Dedifferentiated amniotic fluid mesenchymal stem cell (primary cell): ENCODE measurements at regions not wholly inside any gene's neighbourhood (a gene's known extent, or its start where the extent isn't known, plus 50 kb on each side); places are given as distances from the start of the nearest gene placed in this dataset.
"Not testable (repeated sequence)": the region's sequence is repeated elsewhere in the genome, so short reads cannot be mapped to it uniquely, and the experiment has no call there.

ENCODE experiments used
- DNase-seq: peaks from one replicate; pipeline ENCODE4 v3.0.0-alpha.2; 2016; ENCODE audit errors: extremely low spot score

DNA sequence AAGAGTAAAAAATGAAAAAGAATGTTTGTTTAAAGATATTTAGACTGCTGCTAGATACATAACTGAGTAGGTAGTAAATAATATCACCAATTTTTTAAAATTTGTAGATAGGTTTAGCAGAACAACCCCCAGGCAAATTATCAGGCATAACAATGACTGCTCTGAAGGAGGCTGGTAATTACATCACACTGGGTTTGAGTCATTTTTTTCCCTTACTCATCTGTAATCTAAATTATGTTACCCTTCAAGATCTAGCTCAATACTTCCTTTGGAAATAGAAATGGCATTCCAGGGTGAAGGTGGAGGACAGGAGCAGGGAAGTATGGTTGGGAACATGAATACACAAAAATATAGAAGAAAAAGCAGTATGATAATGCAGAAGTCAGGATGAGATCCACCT, 431.6 kb upstream of the MAOA start:
- DNase-seq, result no peak

DNA sequence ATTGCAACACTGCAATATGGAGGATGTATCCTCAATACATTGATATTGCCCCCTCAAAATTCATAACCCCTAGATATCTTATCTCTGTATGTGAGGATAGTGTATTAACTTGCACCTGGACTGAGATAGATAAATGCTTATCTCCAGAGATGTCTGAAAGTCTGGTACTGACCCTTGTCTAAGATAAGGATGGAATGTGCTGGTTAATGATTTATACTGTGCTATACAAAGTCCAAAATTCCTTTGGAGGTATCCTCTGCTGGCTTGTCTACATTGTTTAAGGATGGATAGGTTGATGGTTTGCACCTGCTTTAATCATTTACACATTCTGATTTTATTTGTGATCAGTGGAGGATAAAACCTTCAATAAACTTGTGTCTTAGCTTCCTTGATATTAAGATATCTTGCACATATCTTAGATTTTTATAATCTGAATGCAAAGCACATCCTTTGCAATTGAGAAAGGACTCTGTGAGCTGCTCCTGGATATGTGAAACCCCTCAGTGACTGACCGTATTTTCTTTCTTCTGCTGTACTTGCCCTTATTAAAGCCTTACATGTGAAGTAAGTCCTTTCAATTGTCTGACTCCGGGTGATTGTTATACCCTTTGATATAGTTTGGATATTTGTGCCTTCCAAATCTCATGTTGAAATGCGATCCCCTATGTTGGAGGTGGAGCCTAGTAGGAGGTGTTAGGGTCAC, 430.3 kb upstream of the MAOA start:
- no peak for DNase-seq

DNA sequence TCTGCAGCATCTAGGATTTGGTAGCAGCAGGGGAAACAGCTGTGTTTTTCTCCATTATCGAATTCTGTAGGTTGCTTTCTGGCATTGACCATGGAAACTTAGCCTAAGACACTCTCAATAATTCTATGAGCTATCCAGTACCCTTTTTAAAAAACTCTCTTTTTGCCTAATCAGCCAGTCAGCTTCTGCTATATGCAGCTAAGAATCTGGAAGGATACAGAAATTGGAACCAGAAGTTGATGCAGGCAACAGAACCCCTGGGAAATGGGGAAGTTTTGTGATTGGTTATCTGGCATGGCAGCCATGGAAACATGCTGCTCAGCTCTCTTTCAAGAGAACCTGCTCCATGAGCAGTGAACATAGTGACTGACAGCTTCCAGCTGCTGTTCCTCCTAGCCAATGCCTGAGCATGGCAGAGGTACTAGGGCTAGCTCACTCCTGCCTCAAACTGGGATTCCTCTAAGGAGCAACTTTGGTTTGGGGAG, 417.6 kb upstream of the MAOA start:
- no peak for DNase-seq

DNA sequence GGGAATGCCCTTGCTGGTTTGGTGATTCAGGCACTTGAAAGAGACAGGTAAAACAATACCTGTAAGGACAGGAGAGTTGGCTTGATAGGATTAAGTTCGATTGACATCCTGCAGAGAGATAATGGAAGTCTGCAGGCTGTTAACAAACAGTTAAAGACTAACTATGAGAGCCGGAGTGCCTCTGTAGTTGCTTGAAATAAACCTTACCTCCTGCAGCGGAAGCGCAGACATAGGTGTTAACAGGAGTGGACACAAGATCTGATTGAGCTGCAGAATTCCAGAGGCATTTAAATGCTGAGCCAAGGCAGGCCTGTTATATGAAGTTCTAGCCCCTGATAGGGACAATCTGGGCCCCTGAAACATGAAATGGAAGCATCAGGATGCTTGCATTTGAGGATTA, 416.7 kb upstream of the MAOA start:
- no peak for DNase-seq

DNA sequence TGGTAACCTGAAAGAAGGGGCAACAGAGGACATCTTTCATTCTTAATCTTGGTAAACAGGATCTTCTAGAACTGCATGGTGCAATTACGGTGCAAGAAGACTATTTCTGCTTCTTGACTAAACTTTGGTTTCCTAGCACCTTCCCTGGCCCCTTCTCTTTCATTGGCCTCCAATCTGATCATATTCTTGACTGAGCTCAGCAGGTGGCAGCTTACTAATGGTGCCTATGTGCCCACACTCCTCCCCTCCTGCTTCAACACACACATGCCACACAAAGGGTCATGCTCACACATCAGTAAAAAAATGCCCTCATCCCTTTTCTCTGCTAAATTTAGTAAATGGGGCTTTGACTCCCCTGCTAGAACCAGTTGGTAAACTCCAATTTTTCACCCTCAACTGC, 400.5 kb upstream of the MAOA start:
- no peak for DNase-seq

DNA sequence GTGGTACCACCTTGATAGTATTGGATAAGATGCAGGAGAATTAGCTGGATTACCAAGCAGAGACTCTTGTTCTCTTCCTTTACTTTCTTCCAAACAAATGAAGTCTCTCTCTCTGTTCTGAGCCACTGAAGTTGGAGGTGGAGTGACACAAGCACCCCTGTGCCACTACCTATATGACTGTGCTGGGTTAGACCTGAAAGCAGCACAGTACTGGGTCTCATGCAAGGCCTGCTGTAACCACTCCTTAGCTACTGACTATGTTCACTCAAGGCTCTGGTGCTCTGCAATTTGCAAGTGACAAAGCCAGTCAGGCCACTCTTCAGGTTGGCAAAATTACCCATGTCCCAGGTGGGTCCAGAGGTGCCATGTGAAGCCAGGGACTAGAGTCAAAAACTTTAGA, 389.6 kb upstream of the MAOA start:
- DNase-seq, result no peak

DNA sequence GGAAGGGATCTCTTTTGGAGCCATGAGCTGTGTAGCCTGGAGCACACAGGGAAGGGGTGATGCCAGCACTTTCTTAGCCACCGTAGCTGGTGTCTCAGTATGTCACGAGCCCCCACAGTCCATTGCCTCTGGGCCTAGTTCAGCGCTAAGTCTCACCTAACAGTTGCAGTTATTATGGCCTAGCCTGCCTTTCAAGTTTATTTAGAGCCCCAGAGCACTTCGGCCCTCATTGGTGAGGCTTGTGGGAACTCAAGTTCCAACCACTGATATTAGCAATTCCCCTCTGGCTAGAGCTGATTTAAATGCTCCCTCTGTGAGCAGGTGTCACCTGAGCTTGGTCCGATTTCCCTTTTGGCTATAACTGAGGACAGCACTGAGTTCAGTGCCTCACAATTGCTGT, 388.4 kb upstream of the MAOA start:
- DNase-seq, result no peak

DNA sequence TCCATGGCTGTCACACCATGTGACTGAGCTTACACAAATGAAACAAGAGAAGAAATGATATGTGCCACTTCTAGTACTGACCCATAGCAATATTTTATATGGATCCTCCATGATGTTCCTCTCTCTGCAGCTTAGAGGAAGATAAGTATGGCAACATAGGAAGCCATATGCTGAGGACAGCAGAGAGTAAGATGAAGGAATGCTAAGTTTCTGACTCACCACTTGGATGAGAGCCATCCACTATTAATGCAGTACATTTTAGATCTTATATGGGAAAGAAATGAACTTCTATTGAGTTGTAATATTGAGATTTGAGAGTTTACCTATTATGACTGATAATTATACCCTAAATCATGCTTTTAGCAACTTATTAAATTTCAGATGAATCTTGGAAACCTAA, 386.9 kb upstream of the MAOA start:
- DNase-seq, result no peak

DNA sequence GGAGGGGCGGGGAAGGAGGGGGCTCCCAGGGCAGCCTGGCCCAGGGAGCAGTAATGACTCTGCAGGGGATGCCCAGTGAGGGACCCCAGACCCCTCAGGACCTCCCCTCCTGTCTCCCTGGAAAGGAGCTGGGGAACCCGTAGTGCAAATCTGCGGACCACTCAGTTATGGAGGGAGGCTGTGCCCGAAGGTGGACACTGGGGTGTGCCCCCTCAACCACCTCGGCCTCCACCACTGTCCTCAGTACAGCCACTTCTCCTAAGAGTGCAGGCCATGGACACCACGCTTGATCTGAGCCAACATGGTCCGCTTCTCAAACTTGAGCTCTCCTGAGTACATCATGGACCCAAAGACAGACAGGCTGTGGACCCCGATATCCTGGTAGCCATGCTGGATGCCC, 378.2 kb upstream of the MAOA start:
- DNase-seq, result no peak

DNA sequence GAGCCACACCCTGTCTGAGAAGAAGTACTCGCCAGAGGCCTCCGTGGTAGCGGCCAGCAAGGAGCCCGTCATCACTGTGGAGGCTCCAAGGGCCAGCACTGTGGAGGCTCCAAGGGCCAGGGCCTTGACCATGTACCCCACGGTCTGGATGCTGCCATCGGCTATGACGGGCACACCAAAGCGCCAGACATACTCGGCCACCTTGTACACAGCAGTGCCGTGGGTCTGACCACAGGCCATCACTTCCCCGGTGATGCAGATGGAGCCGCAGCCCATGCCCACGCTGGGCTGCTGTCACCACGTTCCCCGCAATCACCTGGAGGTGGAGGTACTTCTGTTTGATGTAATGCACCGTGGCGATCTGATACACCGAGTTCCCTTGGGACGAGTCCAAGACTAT, 377.7 kb upstream of the MAOA start:
- no peak for DNase-seq

DNA sequence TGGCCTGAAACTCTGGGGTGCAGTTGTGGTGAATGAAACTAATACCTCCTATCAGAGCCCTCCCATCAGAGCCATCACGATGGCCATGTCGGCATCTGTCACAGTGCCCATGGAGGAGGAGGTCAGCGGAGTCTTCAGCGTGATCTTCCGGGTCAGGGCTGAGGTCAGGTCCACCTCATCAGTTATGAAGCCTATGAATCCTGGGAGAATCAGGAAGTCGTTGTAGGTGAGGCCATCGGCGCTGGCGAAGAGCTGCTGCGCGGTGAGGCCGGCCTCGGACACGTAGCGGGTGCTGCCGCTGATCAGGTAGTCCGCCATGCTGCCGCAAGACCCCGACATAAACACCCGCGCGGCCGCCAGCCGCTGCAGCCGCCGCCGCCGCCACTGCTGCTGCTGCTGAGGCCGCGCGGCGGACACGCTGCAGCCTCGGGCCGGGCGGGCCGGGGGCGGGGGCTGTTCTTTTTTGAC, 376.7 kb upstream of the MAOA start:
- DNase-seq, result no peak

DNA sequence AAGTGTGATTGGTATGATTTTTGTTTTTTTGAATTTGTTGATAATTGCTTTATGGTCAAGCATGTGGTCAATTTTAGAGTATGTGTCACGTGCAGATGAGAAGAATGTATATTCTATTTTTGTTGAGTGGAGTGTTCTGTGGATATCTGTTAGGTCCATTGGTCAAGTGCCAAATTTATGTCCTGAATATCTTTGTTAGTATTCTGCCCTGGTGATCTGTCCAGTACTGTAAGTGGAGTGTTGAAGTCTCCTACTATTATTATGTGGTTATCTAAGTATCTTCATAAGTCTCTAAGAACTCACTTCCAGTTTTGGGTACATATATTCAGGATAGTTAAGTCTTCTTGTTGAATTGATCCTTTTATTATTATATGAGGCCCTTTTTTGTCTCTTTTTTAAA, 372.9 kb upstream of the MAOA start:
- no peak for DNase-seq

DNA sequence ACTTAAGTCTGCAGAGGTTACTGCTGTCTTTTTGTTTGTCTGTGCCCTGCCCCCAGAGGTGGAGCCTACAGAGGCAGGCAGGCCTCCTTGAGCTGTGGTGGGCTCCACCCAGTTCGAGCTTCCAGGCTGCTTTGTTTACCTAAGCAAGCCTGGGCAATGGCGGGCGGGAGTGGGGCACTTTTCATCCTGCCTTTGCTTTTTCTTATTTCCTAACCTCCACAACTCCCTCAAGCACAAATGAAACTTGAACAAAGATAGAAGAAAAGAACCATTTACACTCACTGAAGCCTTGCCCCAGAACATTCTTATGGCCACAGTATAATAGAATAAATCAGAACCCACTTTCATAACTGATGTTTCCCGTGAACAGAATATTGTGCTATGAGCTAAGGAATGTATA, 344.5 kb upstream of the MAOA start:
- not testable (repeated sequence) for DNase-seq

DNA sequence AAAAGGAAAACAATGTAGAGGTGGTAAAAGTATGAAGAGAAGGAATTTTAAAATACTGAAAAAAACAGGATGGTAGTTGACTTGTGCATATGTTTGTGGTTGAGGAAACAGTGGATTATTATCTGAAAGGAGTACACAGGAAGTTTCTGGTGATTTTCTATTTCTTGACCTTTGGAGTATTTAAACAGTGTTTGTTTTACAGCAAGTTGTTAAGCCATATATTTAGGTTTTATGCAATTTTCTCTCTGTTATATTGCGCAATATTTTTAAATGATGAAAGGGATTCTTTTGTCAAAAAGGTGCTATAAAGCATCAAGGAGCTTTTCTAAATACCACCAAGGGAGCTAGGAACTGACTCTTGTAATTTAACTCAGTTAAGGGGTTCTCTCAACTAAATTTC, 343.1 kb upstream of the MAOA start:
- DNase-seq, result no peak

DNA sequence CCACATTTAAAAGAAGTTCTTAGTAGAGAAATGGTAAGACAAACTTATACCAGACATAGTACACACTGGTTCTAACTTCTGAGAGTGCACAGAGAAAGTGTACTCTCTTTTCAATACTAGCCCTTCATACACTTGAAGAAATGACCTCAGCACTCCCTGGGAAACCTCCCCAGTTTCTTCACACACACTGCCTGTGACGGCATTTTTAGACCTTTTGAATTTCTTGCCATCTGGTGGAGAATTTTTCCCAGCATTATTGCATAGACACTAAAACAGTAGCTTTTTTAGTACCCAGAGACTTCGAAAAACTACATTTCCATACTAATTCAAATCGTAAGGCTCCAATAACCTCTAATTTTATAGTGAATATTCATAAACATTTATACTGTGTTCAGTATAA, 341.6 kb upstream of the MAOA start:
- DNase-seq, result no peak

DNA sequence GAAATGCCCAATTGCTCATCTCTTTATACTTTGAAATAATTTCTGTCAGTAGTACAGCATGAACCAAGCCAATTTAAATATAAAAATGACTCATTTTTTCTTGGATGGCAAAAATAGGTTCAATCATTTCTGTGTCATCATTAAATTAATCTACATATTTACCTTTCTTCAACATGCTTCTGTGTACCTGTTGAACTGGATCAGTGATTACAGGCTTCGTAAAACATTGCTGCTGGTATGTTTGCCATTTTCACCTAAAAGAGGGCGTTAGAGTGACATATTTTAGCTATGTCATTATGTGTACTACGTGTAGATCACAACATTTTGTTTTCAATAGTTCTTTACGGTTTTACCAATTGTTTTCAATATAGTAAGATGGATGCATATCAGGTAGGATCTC, 340.5 kb upstream of the MAOA start:
- no peak for DNase-seq

DNA sequence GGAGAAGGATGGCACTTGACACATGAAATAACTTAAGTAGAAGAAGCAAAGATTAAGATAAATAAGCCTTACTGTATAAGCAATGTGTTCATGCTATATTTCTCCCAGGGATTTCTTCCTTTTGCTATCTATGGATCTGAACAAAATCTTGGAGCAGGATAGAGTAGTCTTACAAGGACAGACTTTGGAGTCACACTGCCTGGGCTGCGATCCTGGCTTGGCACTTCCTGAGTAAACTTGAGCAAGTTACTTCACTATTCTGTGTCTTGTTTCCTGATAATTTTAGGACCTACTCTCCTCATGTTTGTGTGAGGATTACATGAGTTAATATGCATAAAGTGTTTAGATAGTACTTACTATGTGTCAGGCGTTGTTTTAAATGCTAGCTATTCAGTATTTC, 340.0 kb upstream of the MAOA start:
- no peak for DNase-seq

DNA sequence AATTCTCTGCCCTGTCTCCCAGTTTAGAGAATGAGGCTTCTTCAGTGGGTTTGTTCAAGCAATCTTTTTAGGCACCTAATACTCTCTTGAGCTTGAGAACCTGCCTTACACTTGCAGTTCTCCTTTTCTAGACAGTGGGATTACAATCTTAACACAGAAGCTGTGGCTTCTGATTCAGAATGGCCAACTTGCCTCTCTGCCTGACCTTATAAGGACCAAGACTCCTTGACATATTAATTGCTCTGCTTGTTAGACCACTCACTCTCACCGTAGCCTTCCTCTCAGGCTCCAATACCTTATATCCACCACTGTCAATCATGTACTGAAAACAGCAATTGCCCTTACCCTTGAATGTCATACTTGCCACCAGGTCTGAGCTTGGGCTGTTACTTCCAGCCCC, 338.7 kb upstream of the MAOA start:
- no peak for DNase-seq

DNA sequence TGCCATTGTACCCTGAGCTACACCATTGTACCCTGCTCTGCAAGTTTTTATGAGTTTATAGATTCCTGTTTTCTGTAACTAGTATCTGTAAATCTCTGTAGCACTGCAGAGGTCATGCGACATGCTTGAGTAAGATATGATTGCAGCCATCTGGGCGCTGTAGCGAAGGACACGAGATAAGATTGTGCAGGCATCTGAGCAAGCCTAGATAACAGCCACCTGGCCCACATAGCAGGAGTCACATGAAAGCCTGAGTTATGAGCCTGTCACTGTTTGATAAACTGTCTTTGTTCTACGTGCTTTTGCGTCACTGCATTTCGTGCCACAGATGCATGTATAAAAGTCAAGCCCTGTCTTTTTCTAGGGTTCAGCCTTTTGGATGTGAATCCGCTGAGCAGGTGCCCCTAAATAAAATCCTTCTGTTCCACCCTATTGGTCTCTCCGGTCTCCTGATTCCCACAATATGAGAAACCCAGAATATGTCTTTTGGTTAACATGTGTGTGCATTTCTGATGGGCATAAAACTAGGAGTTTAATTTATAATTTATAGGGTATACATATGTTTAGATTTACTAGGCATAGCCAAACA, 327.6 kb upstream of the MAOA start:
- no peak for DNase-seq

DNA sequence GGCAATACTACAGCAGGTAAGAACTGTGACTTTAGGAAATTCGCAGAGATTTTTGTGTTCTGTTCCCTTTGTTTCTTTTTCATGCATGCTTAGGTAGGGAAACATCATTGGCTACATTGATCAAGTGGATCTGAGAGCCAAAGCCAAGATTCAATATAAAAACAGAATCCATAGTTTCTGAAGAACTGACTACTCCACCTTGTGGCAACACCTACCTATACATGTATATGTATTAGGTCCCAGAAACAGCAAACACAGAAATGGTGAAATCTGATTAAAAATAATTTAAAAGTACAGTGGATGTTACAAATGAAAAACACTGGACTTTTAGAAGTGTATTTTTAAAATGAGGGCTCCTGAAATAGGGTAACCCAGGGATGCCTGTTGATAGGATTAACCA, 322.6 kb upstream of the MAOA start:
- DNase-seq, result no peak

DNA sequence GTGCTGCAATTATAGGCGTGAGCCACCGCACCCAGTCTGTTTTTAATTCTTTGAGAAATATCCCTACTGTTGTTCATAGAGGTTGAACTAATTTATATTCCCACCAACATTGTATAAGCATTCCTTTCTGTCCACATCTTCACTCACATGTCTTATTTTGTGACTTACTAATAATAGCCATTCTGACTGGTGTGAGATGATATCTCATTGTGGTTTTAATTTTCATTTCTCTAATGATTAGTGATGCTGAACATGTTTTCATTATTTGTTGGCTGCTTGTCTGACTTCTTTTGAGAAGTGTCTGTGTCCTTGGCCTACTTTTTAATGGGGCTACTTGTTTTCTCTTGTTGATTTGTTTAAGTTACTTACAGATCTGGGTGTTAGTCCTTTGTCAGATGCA, 310.9 kb upstream of the MAOA start:
- DNase-seq, result no peak

DNA sequence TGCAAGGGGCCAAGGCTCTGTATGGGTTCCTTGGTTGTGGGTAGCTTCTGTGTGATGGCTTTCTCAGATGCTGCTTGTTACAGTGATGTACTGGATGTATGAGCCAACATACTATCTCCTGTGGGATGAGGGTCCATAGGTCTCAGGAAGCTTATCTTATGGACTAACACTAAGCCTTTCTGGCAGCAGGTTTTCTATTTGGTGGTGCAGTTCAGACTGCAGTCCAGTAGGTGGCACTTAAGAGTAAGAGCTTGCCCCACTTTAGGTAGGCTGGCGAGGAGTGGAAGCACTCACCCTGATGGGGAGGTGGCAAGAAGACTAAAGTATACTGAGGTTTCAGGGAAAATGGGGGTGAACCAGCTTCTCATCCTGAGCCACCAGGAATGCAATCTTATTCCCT, 306.7 kb upstream of the MAOA start:
- no peak for DNase-seq

DNA sequence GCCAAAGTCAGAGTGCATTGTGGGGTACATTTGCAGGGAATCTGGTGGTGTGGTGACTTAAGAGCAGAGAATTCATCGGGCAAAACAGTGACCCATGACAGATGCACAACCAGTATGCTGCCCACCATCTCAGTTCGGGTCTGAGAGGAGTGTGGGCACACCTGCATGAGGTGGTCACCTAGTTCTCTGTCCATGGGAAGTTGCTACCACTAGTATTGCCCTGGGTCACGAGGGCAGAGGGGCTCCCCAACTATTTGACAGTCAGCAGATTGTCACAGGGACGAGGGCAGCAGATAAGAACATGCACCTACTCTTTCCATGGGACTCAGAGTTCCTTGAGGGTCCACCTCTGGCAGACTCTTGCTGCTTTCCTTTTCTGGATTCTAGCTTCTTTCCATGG, 305.2 kb upstream of the MAOA start:
- no peak for DNase-seq

DNA sequence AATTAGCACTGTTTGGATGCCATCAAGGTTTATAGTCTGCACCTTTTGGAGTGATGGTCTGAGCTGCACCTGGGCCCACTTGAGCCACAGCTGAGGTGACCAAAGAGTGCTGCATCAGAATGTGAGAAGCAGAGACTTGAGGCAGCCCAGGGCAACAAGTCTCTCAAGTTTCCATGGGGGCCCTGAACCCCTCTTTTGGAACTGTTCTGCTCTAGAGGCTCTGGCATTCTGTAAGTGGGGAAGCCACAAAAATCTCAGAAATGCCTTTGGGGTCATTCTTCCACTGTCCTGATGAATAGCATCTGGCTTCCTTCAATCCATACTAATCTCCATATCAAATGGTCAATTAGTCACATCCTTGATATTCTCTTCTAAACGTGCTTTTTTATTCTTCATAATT, 298.4 kb upstream of the MAOA start:
- no peak for DNase-seq
